Tibial nerve (tissue), 4 donors: ENCODE measurements at regions not wholly inside any gene's neighbourhood (a gene's known extent, or its start where the extent isn't known, plus 50 kb on each side); places are given as distances from the start of the nearest gene placed in this dataset.

Experiments
- DNase-seq, 2 donors: peaks; one replicate each; pipeline ENCODE4 v3.0.0-alpha.2; 2019; ENCODE audit warnings: low spot score in 2 of 2
- H3K27ac ChIP-seq, 4 donors: fragments of 200-600 bp; sonication (generic) in 3 of 4; one replicate each; pipeline ENCODE4 v1.5.1; 2017 to 2019; ENCODE audit warnings: mild to moderate bottlenecking in 1 of 4
- H3K27me3 ChIP-seq, 2 donors: fragments of 200-600 bp; sonication (generic) in 1 of 2; one replicate each; pipeline versions ENCODE4 v1.5.1 to v1.6.0; 2017 to 2019
- H3K36me3 ChIP-seq, 3 donors: fragments of 200-600 bp; sonication (generic); one replicate each; pipeline ENCODE4 v1.5.1; 2018 to 2019
- H3K4me1 ChIP-seq, 4 donors: fragments of 200-600 bp; sonication (generic) in 3 of 4; one replicate each; pipeline ENCODE4 v1.5.1; 2017 to 2019
- H3K4me3 ChIP-seq, 4 donors: fragments of 200-600 bp; sonication (generic) in 3 of 4; one replicate each; pipeline ENCODE4 v1.5.1; 2017 to 2019; ENCODE audit warnings: mild to moderate bottlenecking in 1 of 4, moderate library complexity in 1 of 4
- H3K9me3 ChIP-seq, 4 donors: fragments of 200-600 bp; sonication (generic) in 3 of 4; one replicate each; pipeline ENCODE4 v1.5.1; 2017 to 2019
- CTCF ChIP-seq, 5 experiments: fragments of 200-600 bp in 3 of 5; fragments of 450-650 bp in 2 of 5; sonication (generic) in 3 of 5; IDR thresholded peaks; one replicate each; pipeline ENCODE4 v1.5.1; 2016 to 2019; ENCODE audit warnings: antibody characterized with exemption in 5 of 5, mild to moderate bottlenecking in 3 of 5, moderate library complexity in 2 of 5
- EP300 ChIP-seq, 2 donors: sonication (generic); formaldehyde crosslinking; IDR thresholded peaks; one replicate each; pipeline ENCODE4 v1.6.1; 2017; ENCODE audit warnings: antibody characterized with exemption in 2 of 2, mild to moderate bottlenecking in 1 of 2
- POLR2A ChIP-seq, 2 donors: fragments of 450-650 bp; IDR thresholded peaks; one replicate each; pipeline ENCODE4 v1.6.1; 2017; ENCODE audit warnings: antibody characterized with exemption in 2 of 2, mild to moderate bottlenecking in 2 of 2, moderate library complexity in 2 of 2
- WGBS, 2 donors: methylation state at CpG; one replicate each; pipeline ENCODE4 v1.1.5; 2018; 5-methylcytosine and 5-hydroxymethylcytosine counted together

DNA sequence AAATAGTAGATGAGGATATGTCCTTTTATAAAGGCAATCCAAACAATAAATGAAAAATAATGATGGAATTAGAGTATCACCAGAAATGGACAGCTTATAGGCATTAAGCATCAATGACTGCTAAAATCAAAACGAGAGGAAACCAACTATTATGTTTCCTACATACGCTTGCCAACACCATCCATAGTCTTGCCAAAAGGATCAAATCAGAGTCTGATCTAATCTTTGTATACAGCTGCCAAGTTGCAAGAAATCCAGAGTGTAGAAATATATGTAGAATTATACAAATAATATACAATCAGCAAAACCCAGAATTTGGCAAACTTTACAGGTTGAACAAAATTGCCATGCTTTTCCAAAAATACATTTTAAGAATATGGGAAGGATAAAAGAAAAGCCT, 1661.6 kb downstream of the SLITRK1 start:
- H3K9me3 ChIP-seq = peaks cover 0 to 4% (median 0%) of the 10 kb centered on the region in 4 donors
- H3K4me3 ChIP-seq = no peak overlapping the region
- 61 to 62% methylated on average over 2 of the region's 2 CpGs for WGBS, 2 donors
- no peak overlapping the region for H3K27ac ChIP-seq
- TF ChIP-seq CTCF (IDR thresholded peaks at IDR 0.05) = no peak
- TF ChIP-seq POLR2A (IDR thresholded peaks at IDR 0.05) = no peak
- TF ChIP-seq EP300 (IDR thresholded peaks at IDR 0.05) = no peak
- H3K4me1 ChIP-seq = no peaks in the 10 kb centered on the region
- H3K36me3 ChIP-seq = no peaks in the 10 kb centered on the region
- H3K27me3 ChIP-seq = no peaks in the 10 kb centered on the region
- no peak for DNase-seq

DNA sequence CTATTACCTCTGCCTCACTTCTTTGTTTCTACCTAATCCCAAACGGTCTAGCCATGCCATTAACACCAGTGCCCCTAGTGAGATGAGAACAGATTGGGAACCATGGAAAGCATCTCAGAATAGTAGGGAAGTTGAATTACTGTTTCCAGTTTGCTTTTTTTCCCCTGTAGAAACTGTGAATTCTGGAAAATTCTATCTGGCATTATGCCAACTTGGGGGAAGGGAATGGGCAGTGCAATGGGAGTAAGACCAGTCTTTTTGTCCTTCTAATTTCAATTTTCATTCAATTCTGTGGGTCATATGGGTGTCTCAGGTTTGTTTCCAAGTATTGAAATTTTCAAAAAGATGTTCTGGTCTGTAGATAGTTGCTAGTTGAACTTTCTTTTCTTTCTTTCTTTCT, 1666.1 kb downstream of the SLITRK1 start:
- Histone ChIP-seq H3K27me3 (no peaks in the 10 kb centered on the region), H3K36me3 (no peaks in the 10 kb centered on the region), H3K9me3 (peaks cover 0 to 22% (median 0%) of the 10 kb centered on the region in 4 donors), H3K27ac (no peak overlapping the region), H3K4me1 (no peaks in the 10 kb centered on the region), H3K4me3 (no peak overlapping the region)
- 67 to 76% methylated on average over 1 of the region's 1 CpG for WGBS, 2 donors
- TF ChIP-seq CTCF (IDR thresholded peaks at IDR 0.05) = no peak
- no peak for TF ChIP-seq EP300 (IDR thresholded peaks at IDR 0.05)
- TF ChIP-seq POLR2A (IDR thresholded peaks at IDR 0.05) = no peak
- DNase-seq = no peak

DNA sequence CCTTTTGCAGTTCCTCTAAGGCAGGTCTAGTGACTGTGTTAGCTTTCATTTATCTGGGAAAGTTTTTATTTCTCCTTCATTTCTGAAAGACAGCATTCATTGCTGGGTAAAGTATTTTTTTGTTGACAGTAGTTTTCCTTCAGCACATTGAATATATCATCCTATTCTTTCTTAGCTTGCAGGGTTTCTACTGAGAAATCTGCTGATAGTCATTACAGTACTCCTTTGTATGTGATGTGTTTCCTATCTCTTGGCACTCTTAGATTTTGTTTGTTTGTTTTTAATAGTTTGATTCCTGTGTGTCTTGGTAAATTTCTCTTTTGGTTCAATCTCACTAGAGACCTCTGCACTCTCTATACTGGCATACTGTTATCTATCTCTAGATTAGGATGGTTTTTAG, 1667.9 kb downstream of the SLITRK1 start:
- DNase-seq = no peak
- Histone ChIP-seq H3K4me3 (no peak overlapping the region), H3K27me3 (no peaks in the 10 kb centered on the region), H3K9me3 (peaks cover 0 to 22% (median 2%) of the 10 kb centered on the region in 4 donors), H3K36me3 (no peaks in the 10 kb centered on the region), H3K4me1 (no peaks in the 10 kb centered on the region), H3K27ac (no peak overlapping the region)
- TF ChIP-seq CTCF (IDR thresholded peaks at IDR 0.05) = no peak
- no peak for TF ChIP-seq EP300 (IDR thresholded peaks at IDR 0.05)
- no peak for TF ChIP-seq POLR2A (IDR thresholded peaks at IDR 0.05)

DNA sequence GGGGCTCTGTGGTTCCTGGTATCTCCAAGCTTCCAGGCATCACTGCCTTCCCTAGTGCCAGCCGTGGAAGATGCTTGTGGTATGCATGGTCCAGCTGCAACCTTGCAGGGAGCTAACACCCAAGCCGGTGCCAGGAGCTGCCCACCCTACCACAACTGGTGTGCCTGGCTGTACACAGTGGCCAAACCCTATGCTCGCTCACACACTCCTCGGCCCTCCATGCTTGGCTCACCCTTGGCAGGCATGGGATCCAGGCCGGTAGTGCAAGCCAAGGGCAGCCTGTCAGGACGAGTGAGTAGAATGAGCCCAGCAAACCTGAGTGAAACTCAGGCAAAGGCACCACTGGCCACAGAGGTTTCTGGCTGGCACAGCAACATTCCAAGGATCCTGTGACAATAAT, 1676.0 kb downstream of the SLITRK1 start:
- TF ChIP-seq POLR2A (IDR thresholded peaks at IDR 0.05) = no peak
- TF ChIP-seq EP300 (IDR thresholded peaks at IDR 0.05) = no peak
- no peak for TF ChIP-seq CTCF (IDR thresholded peaks at IDR 0.05)
- Histone ChIP-seq H3K27me3 (no peaks in the 10 kb centered on the region), H3K4me1 (no peaks in the 10 kb centered on the region), H3K36me3 (no peaks in the 10 kb centered on the region), H3K4me3 (no peak overlapping the region), H3K27ac (no peak overlapping the region), H3K9me3 (peaks cover 0 to 9% (median 2%) of the 10 kb centered on the region in 4 donors)
- DNase-seq = no peak
- WGBS, 2 donors = 82 to 88% methylated on average over 5 to 6 of the region's 6 CpGs

- no peak overlapping the region for H3K4me3 ChIP-seq
- TF ChIP-seq EP300 (IDR thresholded peaks at IDR 0.05) (no peak), CTCF (IDR thresholded peaks at IDR 0.05) (no peak), POLR2A (IDR thresholded peaks at IDR 0.05) (no peak)
- H3K27me3 ChIP-seq = no peaks in the 10 kb centered on the region
- no peaks in the 10 kb centered on the region for H3K4me1 ChIP-seq
- H3K36me3 ChIP-seq = no peaks in the 10 kb centered on the region
- WGBS, 2 donors = 68 to 70% methylated on average over 1 of the region's 1 CpG
- DNase-seq = no peak
- peaks cover 0 to 9% (median 0%) of the 10 kb centered on the region in 4 donors for H3K9me3 ChIP-seq
- no peak overlapping the region for H3K27ac ChIP-seq
Measured at GRCh38 chr13:82202398-82202797, 1679.9 kb downstream of the SLITRK1 start.
